ENCODE measurements at regions not wholly inside any gene's neighbourhood (a gene's known extent, or its start where the extent isn't known, plus 50 kb on each side); places are given as distances from the start of the nearest gene placed in this dataset.

DNA sequence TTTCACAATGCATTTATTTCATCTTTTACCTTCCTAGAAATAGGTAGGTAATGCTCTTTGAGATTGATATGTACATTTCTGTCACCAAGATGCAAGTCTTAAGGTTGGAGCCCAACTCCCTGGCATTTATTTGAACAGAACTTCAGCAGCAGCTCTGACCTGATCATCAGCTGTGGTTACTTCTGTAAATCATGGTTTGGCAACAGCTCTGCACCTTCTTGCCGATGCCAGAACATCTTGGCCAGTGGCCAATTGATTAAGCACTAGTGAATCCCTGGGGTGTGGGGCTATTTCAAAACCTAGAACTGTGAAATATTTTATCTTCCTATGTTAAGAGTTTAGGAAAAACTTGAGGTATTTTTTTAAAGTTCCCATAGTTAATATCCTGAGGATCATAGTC lies 124.8 kb upstream of the NYAP2 start:
- TF ChIP-seq, protein P1, sequence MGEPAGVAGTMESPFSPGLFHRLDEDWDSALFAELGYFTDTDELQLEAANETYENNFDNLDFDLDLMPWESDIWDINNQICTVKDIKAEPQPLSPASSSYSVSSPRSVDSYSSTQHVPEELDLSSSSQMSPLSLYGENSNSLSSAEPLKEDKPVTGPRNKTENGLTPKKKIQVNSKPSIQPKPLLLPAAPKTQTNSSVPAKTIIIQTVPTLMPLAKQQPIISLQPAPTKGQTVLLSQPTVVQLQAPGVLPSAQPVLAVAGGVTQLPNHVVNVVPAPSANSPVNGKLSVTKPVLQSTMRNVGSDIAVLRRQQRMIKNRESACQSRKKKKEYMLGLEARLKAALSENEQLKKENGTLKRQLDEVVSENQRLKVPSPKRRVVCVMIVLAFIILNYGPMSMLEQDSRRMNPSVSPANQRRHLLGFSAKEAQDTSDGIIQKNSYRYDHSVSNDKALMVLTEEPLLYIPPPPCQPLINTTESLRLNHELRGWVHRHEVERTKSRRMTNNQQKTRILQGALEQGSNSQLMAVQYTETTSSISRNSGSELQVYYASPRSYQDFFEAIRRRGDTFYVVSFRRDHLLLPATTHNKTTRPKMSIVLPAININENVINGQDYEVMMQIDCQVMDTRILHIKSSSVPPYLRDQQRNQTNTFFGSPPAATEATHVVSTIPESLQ (CRISPR knock-in tag; IDR thresholded peaks at IDR 0.05), result no peak
- TF ChIP-seq NR1H2 (CRISPR knock-in tag; IDR thresholded peaks at IDR 0.05), result no peak
- no peak for TF ChIP-seq ETV6 (CRISPR knock-in tag; IDR thresholded peaks at IDR 0.05)
- TF ChIP-seq, protein P2, sequence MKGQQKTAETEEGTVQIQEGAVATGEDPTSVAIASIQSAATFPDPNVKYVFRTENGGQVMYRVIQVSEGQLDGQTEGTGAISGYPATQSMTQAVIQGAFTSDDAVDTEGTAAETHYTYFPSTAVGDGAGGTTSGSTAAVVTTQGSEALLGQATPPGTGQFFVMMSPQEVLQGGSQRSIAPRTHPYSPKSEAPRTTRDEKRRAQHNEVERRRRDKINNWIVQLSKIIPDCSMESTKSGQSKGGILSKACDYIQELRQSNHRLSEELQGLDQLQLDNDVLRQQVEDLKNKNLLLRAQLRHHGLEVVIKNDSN (CRISPR knock-in tag; IDR thresholded peaks at IDR 0.05), result no peak
- TF ChIP-seq, protein P3, sequence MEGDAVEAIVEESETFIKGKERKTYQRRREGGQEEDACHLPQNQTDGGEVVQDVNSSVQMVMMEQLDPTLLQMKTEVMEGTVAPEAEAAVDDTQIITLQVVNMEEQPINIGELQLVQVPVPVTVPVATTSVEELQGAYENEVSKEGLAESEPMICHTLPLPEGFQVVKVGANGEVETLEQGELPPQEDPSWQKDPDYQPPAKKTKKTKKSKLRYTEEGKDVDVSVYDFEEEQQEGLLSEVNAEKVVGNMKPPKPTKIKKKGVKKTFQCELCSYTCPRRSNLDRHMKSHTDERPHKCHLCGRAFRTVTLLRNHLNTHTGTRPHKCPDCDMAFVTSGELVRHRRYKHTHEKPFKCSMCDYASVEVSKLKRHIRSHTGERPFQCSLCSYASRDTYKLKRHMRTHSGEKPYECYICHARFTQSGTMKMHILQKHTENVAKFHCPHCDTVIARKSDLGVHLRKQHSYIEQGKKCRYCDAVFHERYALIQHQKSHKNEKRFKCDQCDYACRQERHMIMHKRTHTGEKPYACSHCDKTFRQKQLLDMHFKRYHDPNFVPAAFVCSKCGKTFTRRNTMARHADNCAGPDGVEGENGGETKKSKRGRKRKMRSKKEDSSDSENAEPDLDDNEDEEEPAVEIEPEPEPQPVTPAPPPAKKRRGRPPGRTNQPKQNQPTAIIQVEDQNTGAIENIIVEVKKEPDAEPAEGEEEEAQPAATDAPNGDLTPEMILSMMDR (IDR thresholded peaks at IDR 0.05), result no peak
- no peak for TF ChIP-seq ZNF416 (CRISPR knock-in tag; IDR thresholded peaks at IDR 0.05)
- no peak for TF ChIP-seq ATF2 (CRISPR knock-in tag; IDR thresholded peaks at IDR 0.05; ENCODE audit: borderline replicate concordance, low read depth)
- no peak for TF ChIP-seq ATF3 (CRISPR knock-in tag; conservative IDR thresholded peaks at IDR 0.05)
- no peak for TF ChIP-seq CREB1 (CRISPR knock-in tag; IDR thresholded peaks at IDR 0.05)
- no peak for TF ChIP-seq NFYB (CRISPR knock-in tag; conservative IDR thresholded peaks at IDR 0.05; ENCODE audit: low read depth)
- TF ChIP-seq FOXP4 (CRISPR knock-in tag; IDR thresholded peaks at IDR 0.05), result no peak
- TF ChIP-seq SMAD4 (CRISPR knock-in tag; IDR thresholded peaks at IDR 0.05), result no peak

All from WTC11 (cell line).